Activated T-helper 1 cell treated with Interleukin-2 at 50 U/mL for 16 hours (primary cell): ENCODE measurements at regions not wholly inside any gene's neighbourhood (a gene's known extent, or its start where the extent isn't known, plus 50 kb on each side); places are given as distances from the start of the nearest gene placed in this dataset.
"Not testable (repeated sequence)": the region's sequence is repeated elsewhere in the genome, so short reads cannot be mapped to it uniquely, and the experiment has no call there.

Experiments used
- DNase-seq: peaks from one replicate; pipeline ENCODE4 v3.0.0-alpha.2; 2020; ENCODE audit warnings: low read depth

DNA sequence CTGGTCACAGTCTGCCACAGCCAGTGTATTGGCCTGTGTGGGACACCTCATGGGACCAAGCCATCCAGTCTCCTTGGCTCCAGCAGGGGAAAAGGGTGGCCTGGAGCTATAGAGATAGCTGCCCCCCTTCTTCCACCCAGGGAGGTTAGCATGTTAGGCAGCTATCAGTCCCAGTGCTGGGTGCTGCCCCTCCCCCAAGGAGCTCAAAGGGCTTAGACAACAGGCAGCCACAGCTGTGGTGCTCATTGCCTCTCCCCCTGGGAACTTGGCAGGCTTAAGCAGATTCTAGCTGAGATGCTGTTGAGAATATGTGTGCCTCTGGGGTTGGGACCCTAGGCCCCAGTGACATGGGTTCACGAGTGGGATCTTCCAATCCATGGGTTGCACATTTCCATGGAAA lies 226.0 kb upstream of the PTGER4 start:
- no peak for DNase-seq

DNA sequence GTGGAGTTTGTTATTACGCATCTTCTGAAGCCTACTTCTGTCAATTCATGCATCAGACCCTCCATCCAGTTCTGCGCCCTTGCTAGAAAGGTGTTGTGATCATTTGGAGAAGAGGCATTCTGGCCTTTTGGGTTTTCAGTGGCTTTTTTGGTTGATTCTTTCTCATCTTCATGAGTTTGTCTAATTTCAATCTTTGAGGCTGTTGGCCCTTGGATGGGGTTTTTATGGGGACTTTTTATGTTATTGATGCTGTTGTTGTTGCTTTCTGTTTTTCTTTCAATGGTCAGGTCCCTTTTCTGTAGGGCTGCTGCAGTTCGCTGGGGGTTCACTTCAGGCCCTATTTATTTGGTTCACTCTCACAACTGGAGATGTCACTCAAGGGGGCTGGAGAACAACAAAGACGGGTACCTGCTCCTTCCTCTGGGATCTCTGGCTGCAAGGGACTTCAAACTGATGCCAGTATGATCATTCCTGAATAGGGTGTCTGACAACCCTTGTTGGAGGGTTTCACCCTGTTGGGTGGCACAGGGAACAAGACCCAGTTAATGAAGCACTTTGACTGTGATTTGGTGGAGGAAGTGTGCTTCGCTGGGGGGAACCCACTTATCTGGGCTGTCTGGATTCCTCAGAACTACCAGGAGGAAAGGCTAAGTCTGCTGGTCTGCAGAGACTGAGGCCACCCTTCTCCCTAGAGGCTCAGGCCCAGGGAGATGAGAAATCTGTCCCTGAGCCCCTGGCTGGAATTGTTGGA lies 226.7 kb upstream of the PTGER4 start:
- DNase-seq: no peak

DNA sequence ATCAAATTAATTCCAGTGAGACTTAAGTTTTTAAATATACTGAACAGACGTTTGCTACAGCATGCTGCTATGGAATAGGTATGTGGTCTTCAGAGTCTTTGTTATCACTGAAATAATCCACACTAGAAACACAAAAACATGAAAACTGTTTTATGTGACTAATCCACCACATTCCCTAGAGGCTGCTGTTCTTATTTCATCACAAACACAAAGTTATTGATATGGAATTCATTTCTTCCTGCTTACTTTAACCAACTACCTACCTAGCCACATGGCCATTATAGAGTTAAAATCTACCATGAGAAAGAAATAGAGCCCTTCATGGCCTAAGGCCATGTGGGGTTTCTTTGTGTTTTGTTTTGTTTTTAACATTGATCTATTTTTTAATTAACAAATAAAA lies 232.3 kb upstream of the PTGER4 start:
- DNase-seq: no peak

DNA sequence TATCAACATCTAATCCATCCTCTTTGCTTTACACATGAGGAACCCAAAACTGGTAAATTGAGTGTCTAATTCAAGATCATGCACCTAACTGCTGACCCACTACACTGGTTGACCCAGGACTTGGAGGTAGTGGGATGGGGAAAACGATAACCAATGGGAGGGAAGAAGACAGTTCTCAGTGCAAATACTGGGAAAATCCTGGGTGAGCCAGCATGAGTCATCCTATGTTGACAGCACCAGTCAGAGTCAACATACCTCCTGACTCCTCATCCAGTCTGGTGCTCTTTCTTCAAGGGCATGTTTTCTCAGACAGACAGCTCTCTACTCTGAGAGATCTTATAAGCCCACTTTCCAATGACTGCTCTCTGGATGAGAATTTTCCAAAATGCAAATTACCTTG lies 232.8 kb upstream of the PTGER4 start:
- DNase-seq: no peak

DNA sequence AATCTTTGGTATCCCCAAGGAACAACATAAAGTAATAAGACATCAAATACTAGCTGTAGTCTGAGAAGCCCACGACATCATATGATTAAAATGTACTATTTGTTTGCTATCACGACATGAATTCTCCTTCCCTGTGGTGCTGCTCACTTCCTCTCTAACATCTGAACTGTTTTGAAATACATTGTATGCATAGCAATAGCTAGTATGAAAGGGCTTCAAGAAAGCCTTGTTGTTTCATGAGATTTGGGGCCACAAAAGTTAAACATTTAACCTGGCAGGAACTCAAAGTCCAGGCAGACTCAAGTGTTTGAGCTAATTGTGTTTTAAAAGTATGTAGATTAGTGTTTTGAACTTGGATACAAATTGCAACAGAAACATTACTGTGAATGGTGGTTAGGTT lies 237.4 kb upstream of the PTGER4 start:
- DNase-seq: no peak

DNA sequence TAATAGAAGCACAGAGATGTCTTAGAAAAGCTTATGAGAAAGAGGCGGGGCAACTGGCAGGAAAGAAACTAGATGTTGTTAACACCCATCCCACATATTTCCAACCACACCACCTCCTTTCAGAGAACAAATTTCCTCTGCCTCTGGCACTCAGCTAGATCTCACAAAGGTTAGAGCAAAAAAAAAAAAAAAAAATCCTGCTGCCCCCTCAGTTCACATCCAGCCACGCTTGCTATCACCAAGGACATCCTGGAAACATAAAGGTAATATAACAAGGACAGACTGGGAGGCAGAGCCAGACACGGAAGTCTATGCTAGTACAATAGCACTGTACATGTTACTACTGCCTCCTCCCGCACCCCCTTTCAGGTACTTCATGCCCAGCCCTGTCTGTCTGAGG lies 238.0 kb upstream of the PTGER4 start:
- DNase-seq: no peak

DNA sequence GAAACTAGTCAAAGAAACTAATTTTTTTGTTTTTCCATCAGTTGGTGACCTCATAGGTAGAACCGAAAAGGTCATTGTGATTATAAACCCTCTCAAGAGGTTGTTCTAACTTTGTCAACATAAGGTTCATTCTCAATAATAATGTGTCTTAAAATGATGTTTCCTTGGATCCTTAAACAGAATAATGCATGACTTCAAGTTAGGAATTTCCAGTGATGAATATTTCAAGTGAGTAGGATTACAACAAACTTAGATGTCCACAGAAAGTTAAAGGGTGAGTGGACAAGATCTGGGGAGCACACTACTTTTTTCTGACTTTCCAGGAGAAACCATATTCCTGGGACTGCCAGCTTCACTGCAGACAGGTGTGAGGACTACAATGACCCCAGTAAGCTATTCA lies 239.0 kb upstream of the PTGER4 start:
- no peak for DNase-seq

DNA sequence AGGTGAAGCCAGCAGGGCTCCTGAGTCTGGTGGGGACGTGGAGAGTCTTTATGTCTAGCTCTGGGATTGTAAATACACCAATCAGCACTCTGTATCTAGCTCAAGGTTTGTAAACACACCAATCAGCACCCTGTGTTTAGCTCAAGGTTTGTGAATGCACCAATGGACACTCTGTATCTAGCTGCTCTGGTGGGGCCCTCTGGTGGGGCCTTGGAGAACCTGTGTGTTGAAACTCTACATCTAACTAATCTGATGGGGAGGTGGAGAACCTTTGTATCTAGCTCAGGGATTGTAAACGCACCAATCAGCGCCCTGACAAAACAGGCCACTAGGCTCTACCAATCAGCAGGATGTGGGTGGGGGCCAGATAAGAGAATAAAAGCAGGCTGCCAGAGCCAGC lies 240.6 kb upstream of the PTGER4 start:
- DNase-seq: not testable (repeated sequence)

DNA sequence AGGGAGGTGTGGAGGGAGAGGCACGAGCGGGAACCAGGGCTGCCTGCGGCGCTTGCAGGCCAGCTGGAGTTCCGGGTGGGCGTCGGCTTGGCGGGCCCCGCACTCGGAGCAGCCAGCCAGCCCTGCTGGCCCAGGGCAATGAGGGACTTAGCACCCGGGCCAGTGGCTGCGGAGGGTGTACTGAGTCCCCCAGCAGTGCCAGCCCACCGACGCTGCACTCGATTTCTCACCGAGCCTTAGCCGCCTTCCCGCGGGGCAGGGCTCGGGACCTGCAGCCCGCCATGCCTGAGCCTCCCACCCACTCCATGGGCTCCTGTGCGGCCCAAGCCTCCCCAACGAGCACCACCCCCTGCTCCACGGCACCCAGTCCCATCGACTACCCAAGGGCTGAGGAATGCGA lies 241.1 kb upstream of the PTGER4 start:
- DNase-seq: not testable (repeated sequence)

DNA sequence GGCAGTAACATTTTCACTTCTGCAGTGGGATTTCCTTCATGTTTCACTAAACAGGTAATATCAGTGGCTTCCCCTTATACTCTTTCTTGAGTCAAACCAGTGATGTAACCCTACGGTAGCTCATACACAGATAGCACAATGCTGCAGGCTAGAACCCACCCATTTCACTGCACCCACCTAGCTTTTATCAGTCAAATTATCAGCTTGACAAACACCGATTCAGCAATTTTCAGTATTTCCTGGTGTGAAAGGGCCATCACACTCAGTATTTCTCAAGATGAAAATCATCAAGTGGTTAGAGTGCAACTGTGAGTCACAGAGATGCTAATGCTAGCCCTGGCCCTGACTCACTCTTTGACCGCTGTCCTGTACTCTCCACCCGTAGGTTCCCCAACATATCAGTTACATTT lies 242.3 kb upstream of the PTGER4 start:
- DNase-seq: no peak

DNA sequence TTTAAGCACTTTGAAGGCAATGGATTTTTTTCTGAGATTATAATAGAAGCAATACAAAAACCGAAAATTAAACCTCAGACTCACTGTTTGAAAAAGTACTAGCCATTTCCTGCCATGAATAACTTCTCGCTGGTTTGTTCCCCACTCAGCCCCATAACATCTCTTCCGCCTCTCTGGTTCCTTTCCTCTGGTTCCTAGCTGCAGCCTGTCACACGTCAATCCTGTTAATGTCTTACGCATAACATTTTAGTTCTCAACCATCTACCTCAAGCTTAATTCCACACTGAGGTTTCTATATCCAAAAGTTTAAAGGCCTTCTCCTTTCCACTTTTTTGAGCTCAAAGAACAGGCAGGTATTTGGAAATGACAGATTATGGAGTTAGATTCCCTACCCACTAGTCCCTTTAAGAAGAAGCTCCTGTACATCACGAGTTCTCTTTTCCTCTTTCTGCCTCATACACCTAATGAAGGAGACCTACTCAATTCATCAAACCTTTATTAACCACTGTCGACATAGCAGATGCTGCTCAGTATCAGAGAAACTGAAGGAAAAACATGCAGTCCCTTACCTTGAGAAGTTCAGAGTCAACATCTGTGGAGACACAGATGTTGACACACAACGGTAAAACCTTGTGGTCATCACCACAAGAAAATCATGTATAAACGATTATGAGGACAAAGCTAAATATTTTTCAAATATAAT lies 243.0 kb upstream of the PTGER4 start:
- no peak for DNase-seq

DNA sequence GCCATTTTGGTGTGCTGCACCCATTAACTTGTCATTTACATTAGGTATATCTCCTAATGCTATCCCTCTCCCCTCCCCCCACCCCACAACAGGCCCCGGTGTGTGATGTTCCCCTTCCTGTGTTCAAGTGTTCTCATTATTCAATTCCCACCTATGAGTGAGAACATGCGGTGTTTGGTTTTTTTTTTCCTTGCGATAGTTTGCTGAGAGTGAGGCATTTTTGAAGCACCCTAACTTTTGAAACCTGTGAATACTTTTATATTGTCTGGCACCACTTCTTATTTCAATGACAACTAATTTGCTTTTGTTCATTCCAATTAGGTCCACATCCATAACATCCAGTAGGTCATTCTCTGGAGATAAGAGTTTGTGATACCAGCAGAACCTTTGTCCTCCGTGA lies 244.0 kb upstream of the PTGER4 start:
- not testable (repeated sequence) for DNase-seq

DNA sequence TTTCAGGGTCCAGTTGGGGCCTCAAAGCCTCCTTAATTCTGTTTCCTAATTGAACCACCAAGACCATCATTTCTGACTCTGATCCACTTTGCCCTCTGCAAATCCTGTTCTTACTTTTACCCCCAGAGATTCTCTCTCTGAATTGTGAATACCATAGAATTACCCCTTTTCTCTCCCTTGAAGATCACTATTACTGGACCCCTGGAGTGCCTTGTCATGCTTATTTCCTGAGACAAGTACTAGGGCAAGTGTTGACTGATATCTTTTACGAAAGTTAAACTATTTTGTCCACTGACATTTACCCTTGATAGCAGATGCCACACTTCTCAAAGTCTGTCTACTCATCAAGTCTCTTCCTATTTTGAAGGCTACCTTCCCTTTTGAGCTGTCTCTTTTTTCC lies 246.9 kb upstream of the PTGER4 start:
- no peak for DNase-seq

DNA sequence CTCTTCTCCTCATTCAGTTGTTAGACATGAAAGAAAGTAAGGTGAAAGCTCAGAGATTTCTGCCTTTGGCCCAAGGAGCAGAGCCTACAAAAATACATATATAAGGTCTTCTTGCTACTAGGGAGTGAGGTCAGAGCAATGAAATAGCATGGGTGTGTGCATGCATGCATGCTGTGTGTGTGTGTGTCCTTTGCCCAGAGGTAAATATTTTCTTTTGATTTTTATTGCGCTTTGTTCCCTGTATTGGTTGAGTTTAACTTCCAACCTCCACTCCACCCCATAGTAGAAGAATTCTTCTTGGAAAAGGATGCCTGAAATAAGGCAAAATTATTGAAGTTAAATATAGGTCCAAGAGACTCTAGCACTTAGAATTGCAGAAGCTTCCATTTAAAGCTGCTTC lies 248.0 kb upstream of the PTGER4 start:
- no peak for DNase-seq

DNA sequence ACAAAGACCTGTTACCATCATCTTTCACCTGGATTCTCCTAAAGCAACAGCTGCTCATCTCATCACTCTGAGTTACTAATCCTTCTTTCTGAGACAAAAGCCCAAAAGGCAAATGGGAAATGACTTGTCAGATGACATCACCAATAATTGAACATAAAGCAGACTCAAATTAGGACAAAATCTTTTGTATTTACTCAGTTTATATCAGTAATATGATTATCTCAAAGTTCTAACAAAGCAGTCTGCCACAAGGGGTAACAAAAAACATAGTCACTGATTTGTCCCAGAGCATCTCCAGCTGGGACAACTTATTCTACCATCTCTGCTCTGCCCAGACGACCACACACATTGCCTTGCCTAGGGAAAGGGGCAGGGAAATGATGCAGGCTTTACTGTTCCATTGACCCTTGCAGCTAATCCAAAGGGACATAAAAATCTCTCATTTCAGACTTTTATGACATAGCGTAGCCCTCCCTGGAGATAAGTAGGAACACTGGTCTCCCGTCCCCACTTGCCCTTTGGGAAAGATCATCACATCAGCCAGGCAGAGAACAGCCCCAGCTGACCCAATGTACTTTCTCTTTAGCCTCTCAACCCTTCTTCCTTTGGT lies 249.5 kb upstream of the PTGER4 start:
- DNase-seq: no peak

DNA sequence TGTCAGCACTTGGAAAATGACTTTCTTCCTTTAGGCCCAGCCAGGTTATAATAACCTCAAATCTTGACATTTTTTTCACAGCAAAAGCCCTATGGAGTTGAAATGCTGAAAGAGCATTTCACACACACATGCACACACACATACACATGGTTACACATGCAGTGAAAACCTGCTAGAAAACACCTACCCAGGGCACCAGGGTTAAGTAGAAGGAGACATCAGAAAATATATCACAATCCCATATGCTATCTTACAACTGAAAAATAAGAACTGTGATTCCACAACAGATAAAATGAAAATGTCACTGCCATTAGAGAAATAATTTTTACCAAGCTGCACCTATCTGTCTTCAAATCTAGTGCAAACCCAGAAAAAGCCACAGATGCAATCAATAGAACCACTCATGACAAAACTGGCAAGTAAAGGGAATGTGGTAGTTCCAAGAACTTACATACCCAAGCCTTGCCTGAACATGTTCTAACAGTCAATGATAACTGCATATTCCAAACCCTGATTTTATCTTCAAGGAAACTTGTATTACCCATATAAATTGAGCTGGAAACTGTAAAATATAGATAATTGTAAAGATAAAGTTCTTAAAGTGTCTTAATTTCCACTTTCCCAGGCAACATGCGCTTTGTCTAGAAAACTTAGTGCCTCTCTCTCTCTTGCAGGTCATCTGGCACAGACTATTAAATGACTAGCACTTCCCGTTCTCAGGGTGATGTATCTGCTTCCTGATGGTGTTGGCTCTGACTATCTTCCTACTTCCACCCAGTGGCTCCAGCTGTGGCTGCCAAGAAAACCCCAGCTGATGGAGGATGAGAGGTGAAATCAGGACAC lies 250.2 kb upstream of the PTGER4 start:
- DNase-seq: no peak

DNA sequence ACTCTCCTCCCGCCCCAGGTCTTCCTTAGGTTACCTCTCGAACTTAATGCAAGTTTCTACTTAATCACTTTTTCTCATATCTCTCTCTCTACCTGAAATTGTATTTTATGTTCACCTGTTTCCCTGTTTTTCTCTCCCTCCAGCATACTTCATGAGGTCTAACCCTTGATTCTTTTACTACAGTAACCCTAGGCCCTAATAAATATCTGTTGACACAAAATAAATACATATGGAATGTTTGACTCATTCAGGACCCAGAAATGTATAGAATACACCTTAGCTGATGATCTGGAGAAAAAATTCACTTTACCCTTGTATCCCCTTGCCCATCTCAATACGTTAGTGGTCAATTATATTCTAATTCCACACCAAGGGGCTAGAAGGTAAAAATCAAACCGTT lies 250.9 kb upstream of the PTGER4 start:
- DNase-seq: no peak

DNA sequence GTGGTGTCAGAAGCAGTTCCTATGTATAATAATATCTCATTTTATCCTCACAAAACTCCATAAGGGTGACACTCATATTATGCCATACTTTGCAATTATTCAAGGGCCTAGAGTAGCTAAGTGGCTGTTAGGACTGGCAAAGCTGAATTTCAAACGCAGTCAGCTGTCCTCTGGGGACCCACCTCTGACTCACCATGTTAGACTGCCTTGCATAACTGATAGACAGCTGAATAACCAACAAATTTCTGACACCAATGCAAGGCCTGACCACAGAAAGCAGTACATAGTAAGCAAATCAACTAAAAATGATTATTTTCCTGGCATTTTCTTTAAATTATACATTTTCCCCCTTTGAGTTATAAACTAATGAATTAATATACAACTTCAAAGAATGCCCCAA lies 251.6 kb upstream of the PTGER4 start:
- no peak for DNase-seq

DNA sequence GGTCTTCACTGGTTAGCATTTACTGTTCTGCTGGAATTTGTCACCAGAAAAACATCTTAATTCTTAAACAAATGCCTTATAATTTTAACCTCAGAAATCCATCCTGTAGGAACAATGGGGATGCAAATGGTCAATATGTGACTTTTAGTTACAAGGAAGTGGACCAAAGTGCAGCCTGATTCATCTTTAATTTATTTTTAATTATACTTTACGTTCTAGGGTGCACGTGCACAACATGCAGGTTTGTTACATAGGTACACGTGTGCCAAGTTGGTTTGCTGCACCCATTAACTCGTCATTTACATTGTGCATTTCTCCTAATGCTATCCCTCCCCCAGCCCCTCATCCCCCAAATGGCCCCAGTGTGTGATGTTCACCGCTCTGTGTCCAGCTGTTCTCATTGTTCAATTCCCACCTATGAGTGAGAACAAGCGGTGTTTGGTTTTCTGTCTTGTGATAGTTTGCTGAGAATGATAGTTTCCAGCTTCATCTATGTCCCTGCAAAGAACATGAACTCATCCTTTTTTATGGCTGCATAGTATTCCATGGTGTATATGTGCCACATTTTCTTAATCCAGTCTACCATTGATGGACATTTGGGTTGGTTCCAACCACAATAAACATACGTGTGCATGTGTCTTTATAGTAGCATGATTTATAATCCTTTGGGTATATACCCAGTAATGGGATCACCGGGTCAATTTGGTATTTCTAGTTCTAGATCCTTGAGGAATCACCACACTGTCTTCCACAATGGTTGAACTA lies 262.5 kb upstream of the PTGER4 start:
- DNase-seq: not testable (repeated sequence)

DNA sequence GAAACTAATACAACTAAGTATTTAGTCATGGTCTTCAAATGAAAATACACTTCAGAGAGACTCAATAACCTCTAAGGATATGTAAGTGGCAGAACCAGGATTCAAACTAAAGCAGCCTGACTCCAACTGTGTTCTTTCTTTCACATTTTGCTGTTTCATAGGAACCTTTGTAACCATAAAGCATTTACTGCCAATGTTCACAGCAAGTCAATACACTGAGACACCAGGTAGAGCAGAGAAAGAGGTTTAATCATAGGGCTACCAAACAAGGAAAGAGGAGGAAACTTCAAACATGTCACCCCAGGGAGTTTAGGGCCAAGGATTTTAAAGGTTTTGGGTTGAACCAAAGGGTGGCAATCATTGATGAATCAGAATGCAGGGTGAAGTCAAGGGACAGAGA lies 263.1 kb upstream of the PTGER4 start:
- DNase-seq: no peak

DNA sequence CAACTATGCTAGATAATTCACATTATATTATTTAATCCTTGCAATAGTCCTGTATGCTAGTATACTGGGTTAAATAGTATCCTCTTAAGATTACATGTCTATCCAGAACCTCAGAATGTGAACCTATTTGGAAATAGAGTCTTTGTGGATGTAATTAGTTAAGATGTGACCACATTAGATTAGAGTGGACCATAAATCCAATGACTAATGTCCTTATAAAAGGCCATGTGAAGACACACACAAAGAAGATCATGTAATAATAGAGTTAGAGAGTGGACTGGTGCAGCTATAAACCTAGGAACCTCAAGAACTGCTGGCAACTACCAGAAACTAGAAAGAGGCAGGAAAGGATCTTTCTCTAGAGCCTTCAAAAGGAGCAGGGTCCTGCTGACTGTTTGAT lies 263.6 kb upstream of the PTGER4 start:
- DNase-seq: no peak

DNA sequence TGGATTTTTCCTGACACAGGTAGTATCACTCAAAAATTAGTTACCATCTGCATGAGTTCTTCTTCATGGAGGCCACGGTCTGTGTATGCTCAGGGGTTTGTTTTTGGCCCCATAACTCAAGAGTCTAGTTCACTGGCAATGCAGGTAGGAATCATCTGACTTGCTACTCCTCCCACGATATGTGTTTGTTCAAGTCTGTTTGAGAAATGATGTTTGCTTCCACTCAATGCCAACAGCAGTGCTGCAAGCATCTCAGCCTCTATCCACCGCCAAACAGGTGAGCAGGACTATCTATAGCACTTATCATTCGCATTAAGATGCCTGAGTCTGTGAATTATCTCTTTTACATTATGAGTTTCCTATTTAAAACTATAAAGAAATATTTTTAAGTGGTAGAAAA lies 264.8 kb upstream of the PTGER4 start:
- DNase-seq: no peak
